ENCODE measurements at regions not wholly inside any gene's neighbourhood (a gene's known extent, or its start where the extent isn't known, plus 50 kb on each side); places are given as distances from the start of the nearest gene placed in this dataset.

- H3K4me1 ChIP-seq, result no peaks in the 10 kb centered on the region
- H3K36me3 ChIP-seq, result no peaks in the 10 kb centered on the region
- no peak overlapping the region for H3K27ac ChIP-seq
- 79 to 84% methylated on average over 2 of the region's 2 CpGs for WGBS, 2 donors
- intact Hi-C loops (cut with DNase I), result no loop called here
- H3K27me3 ChIP-seq, result no peaks in the 10 kb centered on the region
- no peak for DNase-seq
- no peaks in the 10 kb centered on the region for H3K9me3 ChIP-seq
- TF ChIP-seq CTCF (IDR thresholded peaks at IDR 0.05), result no peak
- no peak for TF ChIP-seq EP300 (IDR thresholded peaks at IDR 0.05)
- no peak for TF ChIP-seq POLR2AphosphoS5 (IDR thresholded peaks at IDR 0.05)
- TF ChIP-seq POLR2A (IDR thresholded peaks at IDR 0.05), result no peak
- H3K4me3 ChIP-seq, result no peak overlapping the region
These were observed 618.5 kb downstream of the INHBA start for GRCh38 chr7:41084381-41084780.

DNA sequence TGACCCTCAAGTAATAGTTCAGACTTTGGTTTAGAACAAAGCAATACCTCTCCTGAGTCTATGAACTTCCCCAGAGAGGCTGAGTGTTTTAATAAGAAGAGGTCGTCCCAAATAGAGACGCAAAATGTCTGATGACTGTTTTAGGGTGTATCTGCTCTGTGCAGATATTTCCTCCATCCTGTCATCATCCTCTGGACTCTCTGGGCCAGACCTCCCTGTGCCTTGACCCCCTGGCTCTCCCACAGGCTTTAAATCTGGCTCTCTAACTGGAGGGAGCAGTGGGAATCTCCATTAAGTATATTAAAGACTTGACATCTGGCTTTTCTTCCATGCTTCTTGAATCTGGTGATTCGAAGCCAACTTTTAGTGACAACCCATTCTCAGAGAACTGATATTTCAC, 633.3 kb downstream of the INHBA start:
- intact Hi-C loops (cut with DNase I), result no loop called here
- TF ChIP-seq EP300 (IDR thresholded peaks at IDR 0.05) (no peak), CTCF (IDR thresholded peaks at IDR 0.05) (no peak), POLR2AphosphoS5 (IDR thresholded peaks at IDR 0.05) (no peak), POLR2A (IDR thresholded peaks at IDR 0.05) (no peak)
- no peaks in the 10 kb centered on the region for H3K9me3 ChIP-seq
- no peak overlapping the region for H3K4me3 ChIP-seq
- H3K4me1 ChIP-seq, result no peaks in the 10 kb centered on the region
- H3K27ac ChIP-seq, result no peak overlapping the region
- no peak for DNase-seq
- H3K27me3 ChIP-seq, result no peaks in the 10 kb centered on the region
- 92 to 97% methylated on average over 3 of the region's 3 CpGs for WGBS, 2 donors
- no peaks in the 10 kb centered on the region for H3K36me3 ChIP-seq

- intact Hi-C loops (cut with DNase I), result no loop called here
- H3K4me3 ChIP-seq, result no peak overlapping the region
- TF ChIP-seq EP300 (IDR thresholded peaks at IDR 0.05), result no peak
- TF ChIP-seq CTCF (IDR thresholded peaks at IDR 0.05), result no peak
- TF ChIP-seq POLR2A (IDR thresholded peaks at IDR 0.05), result no peak
- no peak for TF ChIP-seq POLR2AphosphoS5 (IDR thresholded peaks at IDR 0.05)
- no peaks in the 10 kb centered on the region for H3K9me3 ChIP-seq
- no peak for DNase-seq
- 89 to 91% methylated on average over 1 of the region's 1 CpG for WGBS, 2 donors
- no peaks in the 10 kb centered on the region for H3K27me3 ChIP-seq
- no peaks in the 10 kb centered on the region for H3K36me3 ChIP-seq
- no peak overlapping the region for H3K27ac ChIP-seq
- no peaks in the 10 kb centered on the region for H3K4me1 ChIP-seq
These were observed 635.3 kb downstream of the INHBA start for GRCh38 chr7:41067576-41067975.

DNA sequence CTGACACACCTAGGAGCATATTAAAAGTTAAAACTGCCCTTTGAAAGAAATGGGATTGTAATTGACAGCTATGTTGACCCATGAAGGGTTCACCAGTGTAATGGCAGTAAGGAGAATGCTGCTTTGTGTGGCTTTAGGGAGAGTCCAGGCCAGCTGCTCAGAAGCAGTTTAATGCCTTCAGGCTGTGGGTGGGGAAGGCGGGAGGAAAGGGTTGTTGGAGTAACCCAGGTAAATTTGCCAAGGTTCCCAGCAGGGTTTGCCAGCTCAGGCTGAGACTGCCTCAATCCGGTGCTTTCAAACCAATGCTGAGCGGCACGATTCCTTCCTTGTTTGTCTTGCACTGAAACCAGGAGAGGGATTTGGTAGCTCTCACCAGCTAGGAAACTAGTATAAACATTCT, 637.2 kb downstream of the INHBA start:
- H3K27me3 ChIP-seq, result no peaks in the 10 kb centered on the region
- H3K4me3 ChIP-seq, result no peak overlapping the region
- 13 to 70% methylated on average over 4 of the region's 4 CpGs for WGBS, 2 donors
- TF ChIP-seq EP300 (IDR thresholded peaks at IDR 0.05) (no peak), POLR2AphosphoS5 (IDR thresholded peaks at IDR 0.05) (no peak), CTCF (IDR thresholded peaks at IDR 0.05) (no peak), POLR2A (IDR thresholded peaks at IDR 0.05) (no peak)
- no peaks in the 10 kb centered on the region for H3K36me3 ChIP-seq
- H3K9me3 ChIP-seq, result no peaks in the 10 kb centered on the region
- intact Hi-C loops (cut with DNase I), result no loop called here
- DNase-seq, result no peak
- H3K27ac ChIP-seq, result no peak overlapping the region
- H3K4me1 ChIP-seq, result no peaks in the 10 kb centered on the region

DNA sequence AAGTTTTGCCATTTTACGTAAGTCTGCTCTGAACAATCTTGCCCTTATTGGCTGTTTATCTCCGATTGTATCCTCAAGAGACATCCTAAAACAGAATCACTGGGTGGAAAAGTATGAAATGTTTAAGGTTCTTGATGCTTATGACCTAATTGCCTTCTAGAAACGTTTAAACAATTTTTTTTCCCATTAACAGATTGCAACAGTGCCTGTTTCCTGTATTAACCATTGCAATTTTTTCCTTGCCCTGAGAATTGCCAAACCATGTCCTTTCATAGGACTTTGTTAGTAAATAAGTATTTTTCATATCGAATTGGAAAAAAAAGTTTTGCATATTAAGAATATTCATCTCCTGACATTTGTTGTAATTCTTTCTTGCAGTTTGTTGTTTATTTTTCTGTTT, 639.8 kb downstream of the INHBA start:
- Histone ChIP-seq H3K4me1 (no peaks in the 10 kb centered on the region), H3K27me3 (no peaks in the 10 kb centered on the region), H3K36me3 (no peaks in the 10 kb centered on the region), H3K4me3 (no peak overlapping the region), H3K27ac (no peak overlapping the region), H3K9me3 (no peaks in the 10 kb centered on the region)
- TF ChIP-seq CTCF (IDR thresholded peaks at IDR 0.05) (no peak), POLR2A (IDR thresholded peaks at IDR 0.05) (no peak), EP300 (IDR thresholded peaks at IDR 0.05) (no peak), POLR2AphosphoS5 (IDR thresholded peaks at IDR 0.05) (no peak)
- intact Hi-C loops (cut with DNase I), result no loop called here
- WGBS, 2 donors, result 68 to 70% methylated on average over 4 of the region's 4 CpGs
- no peak for DNase-seq

Data from sigmoid colon (tissue), 6 donors.